A549 (cell line): ENCODE measurements at regions not wholly inside any gene's neighbourhood (a gene's known extent, or its start where the extent isn't known, plus 50 kb on each side); places are given as distances from the start of the nearest gene placed in this dataset.

ENCODE experiments used
- ATAC-seq, 2 experiments: fragments of 200-7000 bp in 1 of 2; fragments of >200 bp in 1 of 2; cut with Nextera tagmentation in 1 of 2; cut with Tn5 transposase in 1 of 2; 3 replicates each; pipeline versions ENCODE4 v1.8.0 to v1.9.1; 2018 to 2020; ENCODE audit warnings: mild to moderate bottlenecking in 1 of 2, moderate library complexity in 1 of 2
- CTCF ChIA-PET: fragments of 300-600 bp; sonication (Branson Sonifier 250); formaldehyde crosslinking; extraction: SDS; loops from one replicate; lab custom pipeline; 2021; ENCODE audit warnings: antibody characterized with exemption, inconsistent platforms; lab: Yijun Ruan, JAX
- POLR2A ChIA-PET: fragments of 350-600 bp; formaldehyde crosslinking; extraction: SDS; loops from one replicate; lab custom pipeline; 2021; ENCODE audit warnings: antibody characterized with exemption, inconsistent platforms; lab: Yijun Ruan, JAX
- DNase-seq, 2 experiments: peaks; one replicate each; pipeline versions ENCODE4 v3.0.0 to v3.0.0-alpha.2; 2011 to 2016; ENCODE audit warnings: low read depth in 1 of 2, low spot score in 1 of 2
- FAIRE-seq: peaks from 2 replicates; lab custom pipeline; 2011; peaks lifted over from hg19 to GRCh38; lab: Jason Lieb, UNC
- H3K27ac ChIP-seq, 2 experiments: fragments of >200 bp; sonication (Bioruptor Twin); formaldehyde crosslinking; 3 replicates each; pipeline ENCODE4 v1.5.1; 2016 to 2017
- H3K4me1 ChIP-seq: fragments of >200 bp; sonication (Bioruptor Twin); formaldehyde crosslinking; 3 replicates; pipeline ENCODE4 v1.6.1; 2016
- H3K4me2 ChIP-seq: fragments of >200 bp; sonication (Bioruptor Twin); formaldehyde crosslinking; 3 replicates; pipeline ENCODE4 v1.6.1; 2016
- H3K4me3 ChIP-seq: fragments of >200 bp; sonication (Bioruptor Twin); formaldehyde crosslinking; 3 replicates; pipeline ENCODE4 v1.5.1; 2016
- H3K9me3 ChIP-seq: fragments of >200 bp; sonication (Bioruptor Twin); formaldehyde crosslinking; 3 replicates; pipeline ENCODE4 v1.6.1; 2016
- CBX8 ChIP-seq: fragments of 200-600 bp; sonication (generic); IDR thresholded peaks from 2 replicates; pipeline ENCODE4 v1.6.1; 2016
- CEBPB ChIP-seq, 2 experiments: fragments of >200 bp in 1 of 2; sonication (Bioruptor Twin) in 1 of 2; formaldehyde crosslinking in 1 of 2; IDR thresholded peaks; 2 replicates each; pipeline ENCODE4 v1.6.1; 2012 to 2016
- EHF ChIP-seq: fragments of 250-450 bp; sonication (Bioruptor Pico); IDR thresholded peaks from 2 replicates; pipeline ENCODE4 v1.5.0; 2020; ENCODE audit warnings: mild to moderate bottlenecking
- ESRRA ChIP-seq: fragments of 150-350 bp; IDR thresholded peaks from 2 replicates; pipeline ENCODE4 v1.6.1; 2014; ENCODE audit warnings: mild to moderate bottlenecking, low read length, borderline replicate concordance
- FOSB ChIP-seq: fragments of 250-450 bp; sonication (Bioruptor Pico); IDR thresholded peaks from 2 replicates; pipeline ENCODE4 v1.5.0; 2020; ENCODE audit warnings: mild to moderate bottlenecking, moderate library complexity
- FOXS1 ChIP-seq: fragments of 250-450 bp; sonication (Bioruptor Pico); IDR thresholded peaks from 2 replicates; pipeline ENCODE4 v1.5.0; 2020; ENCODE audit warnings: mild to moderate bottlenecking, moderate library complexity
- HDAC2 ChIP-seq: fragments of 200-600 bp; sonication (generic); IDR thresholded peaks from 2 replicates; pipeline ENCODE4 v1.6.1; 2016
- HEYL ChIP-seq: fragments of 250-450 bp; sonication (Bioruptor Pico); IDR thresholded peaks from 2 replicates; pipeline ENCODE4 v1.8.0; 2021; ENCODE audit warnings: mild to moderate bottlenecking, moderate library complexity
- HOXB13 ChIP-seq: fragments of 250-450 bp; sonication (Bioruptor Pico); IDR thresholded peaks from 2 replicates; pipeline ENCODE4 v1.5.0; 2020; ENCODE audit warnings: low read depth, mild to moderate bottlenecking, moderate library complexity
- HOXB5 ChIP-seq: fragments of 250-450 bp; sonication (Bioruptor Pico); IDR thresholded peaks from 2 replicates; pipeline ENCODE4 v1.5.0; 2020; ENCODE audit warnings: mild to moderate bottlenecking, moderate library complexity
- JUN ChIP-seq, 2 experiments: fragments of >200 bp; sonication (Bioruptor Twin); formaldehyde crosslinking; IDR thresholded peaks; 2 replicates in 1 of 2; 3 replicates in 1 of 2; pipeline ENCODE4 v1.6.1; 2016 to 2017
- JUNB ChIP-seq: fragments of >200 bp; sonication (Bioruptor Twin); formaldehyde crosslinking; IDR thresholded peaks from 2 replicates; pipeline ENCODE4 v1.6.1; 2016
- KDM1A ChIP-seq: fragments of 200-600 bp; sonication (generic); IDR thresholded peaks from 2 replicates; pipeline ENCODE4 v1.6.1; 2016; ENCODE audit warnings: low read depth, mild to moderate bottlenecking
- KDM5A ChIP-seq: fragments of 200-600 bp; sonication (generic); IDR thresholded peaks from 2 replicates; pipeline ENCODE4 v1.6.1; 2016; ENCODE audit warnings: antibody characterized with exemption, mild to moderate bottlenecking
- MAZ ChIP-seq: fragments of 150-350 bp; IDR thresholded peaks from 2 replicates; pipeline ENCODE4 v1.6.1; 2014; ENCODE audit warnings: antibody characterized with exemption, low read depth, low read length, borderline replicate concordance
- NPAS2 ChIP-seq: fragments of 250-450 bp; sonication (Bioruptor Pico); IDR thresholded peaks from 2 replicates; pipeline ENCODE4 v1.8.0; 2022; ENCODE audit warnings: mild to moderate bottlenecking, moderate library complexity, borderline replicate concordance
- POLR2A ChIP-seq: IDR thresholded peaks from 2 replicates; pipeline ENCODE4 v1.6.1; 2012; ENCODE audit warnings: mild to moderate bottlenecking, low read length
- POLR2AphosphoS2 ChIP-seq: conservative IDR thresholded peaks from 2 replicates; pipeline ENCODE4 v1.6.1; 2012; ENCODE audit warnings: low read length, improper control_type of control experiment, inconsistent platforms
- RARB ChIP-seq: fragments of 250-450 bp; sonication (Bioruptor Pico); IDR thresholded peaks from 2 replicates; pipeline ENCODE4 v1.8.0; 2021; ENCODE audit warnings: mild to moderate bottlenecking, moderate library complexity
- RCOR1 ChIP-seq: fragments of 150-350 bp; IDR thresholded peaks from 2 replicates; pipeline ENCODE4 v1.6.1; 2014; ENCODE audit warnings: antibody characterized with exemption, low read length, low read depth
- RFX5 ChIP-seq: fragments of 450-650 bp; IDR thresholded peaks from 2 replicates; pipeline ENCODE4 v1.7.1; 2014; ENCODE audit warnings: antibody characterized with exemption, mild to moderate bottlenecking, moderate library complexity
- RNF2 ChIP-seq: fragments of 200-600 bp; sonication (generic); IDR thresholded peaks from 2 replicates; pipeline ENCODE4 v1.6.1; 2016; ENCODE audit warnings: low read depth, mild to moderate bottlenecking, antibody characterized with exemption, moderate library complexity, borderline replicate concordance
- TFCP2L1 ChIP-seq: fragments of 250-450 bp; sonication (Bioruptor Pico); IDR thresholded peaks from 2 replicates; pipeline ENCODE4 v1.5.0; 2021; ENCODE audit warnings: mild to moderate bottlenecking
- ZC3H11A ChIP-seq: fragments of 450-650 bp; IDR thresholded peaks from 2 replicates; pipeline ENCODE4 v1.6.1; 2014; ENCODE audit warnings: antibody characterized with exemption, mild to moderate bottlenecking
- ZFP36 ChIP-seq: fragments of 450-650 bp; IDR thresholded peaks from 2 replicates; pipeline ENCODE4 v1.6.1; 2014; ENCODE audit warnings: borderline replicate concordance; ENCODE audit not compliant: partially characterized antibody
- ZNF302 ChIP-seq: fragments of 250-450 bp; sonication (Bioruptor Pico); IDR thresholded peaks from 2 replicates; pipeline ENCODE4 v1.9.0; 2021; ENCODE audit warnings: inconsistent platforms, mild to moderate bottlenecking, moderate library complexity
- WGBS: methylation state at CpG from one replicate; pipeline ENCODE4 v1.1.6; 2017; ENCODE audit errors: missing lambda C conversion rate; 5-methylcytosine and 5-hydroxymethylcytosine counted together
- TF ChIP-seq, protein P1 (sequence below): fragments of >200 bp; sonication (Bioruptor Twin); formaldehyde crosslinking; IDR thresholded peaks from 3 replicates; pipeline ENCODE4 v1.5.1; 2016
- TF ChIP-seq, protein P2 (sequence below): IDR thresholded peaks from 2 replicates; pipeline ENCODE4 v1.6.1; 2012; ENCODE audit warnings: low read depth, borderline replicate concordance

DNA sequence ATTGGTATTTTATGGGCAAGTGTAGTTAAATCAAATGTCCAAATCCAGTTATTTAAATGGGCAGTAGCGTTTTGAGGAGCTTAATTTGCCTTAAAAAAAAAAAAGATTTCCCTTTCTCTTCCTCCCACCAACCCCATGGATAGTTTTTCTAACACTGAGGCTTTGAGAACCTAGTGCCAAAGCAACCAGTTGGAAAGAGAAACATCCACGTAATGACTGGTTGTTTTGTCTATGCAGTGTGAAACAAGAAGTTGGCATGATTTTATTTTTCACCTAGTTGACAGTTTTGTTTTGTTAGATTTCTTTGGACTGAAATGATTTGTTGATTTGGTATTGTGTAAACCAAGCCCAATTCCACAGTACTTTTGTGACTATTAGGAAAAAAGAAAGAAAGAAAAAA lies 170.0 kb downstream of the SOX2 start:
- H3K27ac ChIP-seq: no peak overlapping the region
- no peak overlapping the region for H3K4me2 ChIP-seq
- 66% methylated on average over 2 of the region's 2 CpGs for WGBS
- POLR2A ChIA-PET: no interaction called here
- CTCF ChIA-PET: no interaction called here
- H3K4me1 ChIP-seq: no peaks in the 10 kb centered on the region
- TF ChIP-seq CEBPB (IDR thresholded peaks at IDR 0.05) (no peak), ESRRA (no peak), EHF (CRISPR knock-in tag) (no peak), HDAC2 (no peak), JUNB (no peak)
- TF ChIP-seq, protein P1, sequence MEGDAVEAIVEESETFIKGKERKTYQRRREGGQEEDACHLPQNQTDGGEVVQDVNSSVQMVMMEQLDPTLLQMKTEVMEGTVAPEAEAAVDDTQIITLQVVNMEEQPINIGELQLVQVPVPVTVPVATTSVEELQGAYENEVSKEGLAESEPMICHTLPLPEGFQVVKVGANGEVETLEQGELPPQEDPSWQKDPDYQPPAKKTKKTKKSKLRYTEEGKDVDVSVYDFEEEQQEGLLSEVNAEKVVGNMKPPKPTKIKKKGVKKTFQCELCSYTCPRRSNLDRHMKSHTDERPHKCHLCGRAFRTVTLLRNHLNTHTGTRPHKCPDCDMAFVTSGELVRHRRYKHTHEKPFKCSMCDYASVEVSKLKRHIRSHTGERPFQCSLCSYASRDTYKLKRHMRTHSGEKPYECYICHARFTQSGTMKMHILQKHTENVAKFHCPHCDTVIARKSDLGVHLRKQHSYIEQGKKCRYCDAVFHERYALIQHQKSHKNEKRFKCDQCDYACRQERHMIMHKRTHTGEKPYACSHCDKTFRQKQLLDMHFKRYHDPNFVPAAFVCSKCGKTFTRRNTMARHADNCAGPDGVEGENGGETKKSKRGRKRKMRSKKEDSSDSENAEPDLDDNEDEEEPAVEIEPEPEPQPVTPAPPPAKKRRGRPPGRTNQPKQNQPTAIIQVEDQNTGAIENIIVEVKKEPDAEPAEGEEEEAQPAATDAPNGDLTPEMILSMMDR: no peak
- FAIRE-seq: no peak
- DNase-seq: no peak
- no peaks in the 10 kb centered on the region for H3K9me3 ChIP-seq
- ATAC-seq: no peak
- no peak overlapping the region for H3K4me3 ChIP-seq

DNA sequence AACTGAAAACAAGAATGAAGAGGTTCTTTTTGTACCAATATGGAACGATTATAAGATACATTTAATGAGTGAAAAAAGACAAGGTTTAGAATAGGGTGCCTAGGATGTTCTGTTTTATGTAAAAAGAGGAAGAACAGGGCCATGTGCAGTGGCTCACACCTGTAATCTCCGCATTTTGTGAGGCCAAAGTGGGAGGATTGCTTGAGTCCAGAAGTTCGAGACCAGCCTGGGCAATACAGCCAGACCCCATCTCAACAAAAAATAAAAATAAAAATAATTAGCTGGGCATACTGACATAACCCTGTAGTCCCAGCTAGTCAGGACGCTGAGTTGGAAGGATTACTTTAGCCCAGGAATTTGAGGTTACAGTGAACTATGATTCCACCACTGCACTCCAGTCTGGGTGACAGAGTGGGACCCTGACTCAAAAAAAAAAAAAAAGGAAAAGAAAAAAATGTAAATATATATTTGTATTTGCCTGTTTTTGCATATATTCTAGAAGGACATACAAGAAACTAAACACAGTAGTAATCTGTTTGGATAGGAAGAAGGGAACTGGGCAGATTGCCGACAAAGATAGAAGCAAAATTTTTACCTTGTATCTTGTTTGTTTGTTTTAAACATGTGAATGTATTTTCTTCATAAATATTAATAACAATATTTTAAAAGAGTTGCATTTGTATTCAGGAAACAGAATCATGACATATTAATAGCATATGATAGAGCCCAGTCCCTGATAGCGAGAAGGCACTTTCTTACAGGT lies 174.3 kb downstream of the SOX2 start:
- DNase-seq (no peak), ATAC-seq (no peak), FAIRE-seq (no peak)
- POLR2A ChIA-PET: no interaction called here
- H3K27ac ChIP-seq: no peak overlapping the region
- no peaks in the 10 kb centered on the region for H3K4me1 ChIP-seq
- WGBS: 77% methylated on average over 6 of the region's 6 CpGs
- no peak for TF ChIP-seq HOXB5 (CRISPR knock-in tag)
- TF ChIP-seq RNF2: no peak
- TF ChIP-seq, protein P1: no peak
- TF ChIP-seq POLR2AphosphoS2: no peak
- TF ChIP-seq HEYL (CRISPR knock-in tag): no peak
- no peak for TF ChIP-seq KDM5A
- no peak for TF ChIP-seq RFX5
- TF ChIP-seq JUN (IDR thresholded peaks at IDR 0.05): no peak
- no peak for TF ChIP-seq ZFP36
- TF ChIP-seq TFCP2L1 (CRISPR knock-in tag): no peak
- TF ChIP-seq FOSB (CRISPR knock-in tag): no peak
- TF ChIP-seq NPAS2: no peak
- CTCF ChIA-PET: no interaction called here
- no peak overlapping the region for H3K4me3 ChIP-seq
- no peak overlapping the region for H3K4me2 ChIP-seq
- H3K9me3 ChIP-seq: no peaks in the 10 kb centered on the region

DNA sequence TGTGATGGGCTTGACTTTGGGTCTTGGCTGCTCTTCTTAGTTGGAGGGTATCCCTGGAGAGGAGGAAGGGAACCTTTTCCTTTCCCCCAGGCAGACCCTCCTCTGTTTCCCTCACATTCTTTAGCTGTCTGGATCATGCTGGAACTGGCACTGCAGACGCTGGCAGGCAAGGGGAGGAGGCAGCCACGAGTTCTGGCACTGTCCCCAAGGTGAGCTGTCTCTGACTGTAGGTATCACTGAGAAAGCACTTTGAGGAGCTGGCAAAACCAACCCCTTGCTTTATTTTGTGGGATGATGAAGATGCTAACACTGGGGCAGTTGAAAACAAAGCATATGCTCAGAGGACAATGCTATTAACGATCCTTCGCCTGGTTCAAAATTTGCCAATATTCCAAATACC lies 175.0 kb downstream of the SOX2 start:
- H3K4me2 ChIP-seq: no peak overlapping the region
- no peak for DNase-seq
- 96% methylated on average over 3 of the region's 4 CpGs for WGBS
- H3K4me1 ChIP-seq: no peaks in the 10 kb centered on the region
- H3K9me3 ChIP-seq: no peaks in the 10 kb centered on the region
- H3K27ac ChIP-seq: no peak overlapping the region
- ChIA-PET POLR2A (no interaction called here), CTCF (no interaction called here)
- H3K4me3 ChIP-seq: no peak overlapping the region
- ATAC-seq: no peak
- no peak for FAIRE-seq
- TF ChIP-seq MAZ: no peak
- TF ChIP-seq, protein P2, sequence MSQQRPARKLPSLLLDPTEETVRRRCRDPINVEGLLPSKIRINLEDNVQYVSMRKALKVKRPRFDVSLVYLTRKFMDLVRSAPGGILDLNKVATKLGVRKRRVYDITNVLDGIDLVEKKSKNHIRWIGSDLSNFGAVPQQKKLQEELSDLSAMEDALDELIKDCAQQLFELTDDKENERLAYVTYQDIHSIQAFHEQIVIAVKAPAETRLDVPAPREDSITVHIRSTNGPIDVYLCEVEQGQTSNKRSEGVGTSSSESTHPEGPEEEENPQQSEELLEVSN: no peak
- TF ChIP-seq HEYL (CRISPR knock-in tag): no peak
- TF ChIP-seq CBX8: no peak
- no peak for TF ChIP-seq RARB (CRISPR knock-in tag)
- TF ChIP-seq POLR2A: no peak
- TF ChIP-seq HOXB13 (CRISPR knock-in tag): no peak
- TF ChIP-seq ZNF302 (CRISPR knock-in tag): no peak
- TF ChIP-seq ESRRA: no peak
- TF ChIP-seq NPAS2: no peak
- TF ChIP-seq RCOR1: no peak
- TF ChIP-seq KDM1A: no peak
- TF ChIP-seq ZC3H11A: no peak
- TF ChIP-seq FOXS1 (CRISPR knock-in tag): no peak
